ENCODE measurements at regions not wholly inside any gene's neighbourhood (a gene's known extent, or its start where the extent isn't known, plus 50 kb on each side); places are given as distances from the start of the nearest gene placed in this dataset.
"Not testable (repeated sequence)": the region's sequence is repeated elsewhere in the genome, so short reads cannot be mapped to it uniquely, and the experiment has no call there.

GRCh38 chr6:130724089-130724488 lies 103.1 kb upstream of the SMLR1 start:
- H3K27ac ChIP-seq (ENCODE audit: low read length), result no peak overlapping the region
- no peaks in the 10 kb centered on the region for H3K79me2 ChIP-seq (ENCODE audit: low read length)
- no peaks in the 10 kb centered on the region for H4K20me1 ChIP-seq (ENCODE audit: insufficient read depth, low read length)
- DNase-seq, result no peak
- no peaks in the 10 kb centered on the region for H3K4me1 ChIP-seq (ENCODE audit: low read length)
- H3K9me3 ChIP-seq (replicated peaks; ENCODE audit: insufficient read depth, low read length), result no peaks in the 10 kb centered on the region
- no peaks in the 10 kb centered on the region for H3K27me3 ChIP-seq (replicated peaks; ENCODE audit: insufficient read depth, low read length)
- H3K4me3 ChIP-seq (ENCODE audit: low read length), result no peak overlapping the region
- no peak overlapping the region for H3K9ac ChIP-seq (ENCODE audit: low read length)
- no peaks in the 10 kb centered on the region for H3K9me2 ChIP-seq (replicated peaks; ENCODE audit: insufficient read depth, low read length)
- H2AFZ ChIP-seq (ENCODE audit: low read length), result no peak overlapping the region
- no peaks in the 10 kb centered on the region for H3K36me3 ChIP-seq (replicated peaks; ENCODE audit: insufficient read depth, low read length)
- TF ChIP-seq EZH2phosphoT487 (IDR thresholded peaks at IDR 0.05; ENCODE audit: low read length), result no peak
- no peaks in the 10 kb centered on the region for H3F3A ChIP-seq (ENCODE audit: insufficient read depth, low read length)
- no peak overlapping the region for H3K4me2 ChIP-seq (ENCODE audit: low read depth, low read length)

- Histone ChIP-seq H3K4me2 (ENCODE audit: low read depth, low read length) (no peak overlapping the region), H3K27me3 (replicated peaks; ENCODE audit: insufficient read depth, low read length) (no peaks in the 10 kb centered on the region), H3K9me2 (replicated peaks; ENCODE audit: insufficient read depth, low read length) (no peaks in the 10 kb centered on the region), H4K20me1 (ENCODE audit: insufficient read depth, low read length) (no peaks in the 10 kb centered on the region), H3F3A (ENCODE audit: insufficient read depth, low read length) (no peaks in the 10 kb centered on the region), H3K36me3 (replicated peaks; ENCODE audit: insufficient read depth, low read length) (no peaks in the 10 kb centered on the region), H3K79me2 (ENCODE audit: low read length) (no peaks in the 10 kb centered on the region), H2AFZ (ENCODE audit: low read length) (no peak overlapping the region), H3K9ac (ENCODE audit: low read length) (no peak overlapping the region), H3K4me3 (ENCODE audit: low read length) (no peak overlapping the region), H3K9me3 (replicated peaks; ENCODE audit: insufficient read depth, low read length) (no peaks in the 10 kb centered on the region), H3K27ac (ENCODE audit: low read length) (no peak overlapping the region), H3K4me1 (ENCODE audit: low read length) (no peaks in the 10 kb centered on the region)
- DNase-seq, result no peak
- TF ChIP-seq, protein P1, sequence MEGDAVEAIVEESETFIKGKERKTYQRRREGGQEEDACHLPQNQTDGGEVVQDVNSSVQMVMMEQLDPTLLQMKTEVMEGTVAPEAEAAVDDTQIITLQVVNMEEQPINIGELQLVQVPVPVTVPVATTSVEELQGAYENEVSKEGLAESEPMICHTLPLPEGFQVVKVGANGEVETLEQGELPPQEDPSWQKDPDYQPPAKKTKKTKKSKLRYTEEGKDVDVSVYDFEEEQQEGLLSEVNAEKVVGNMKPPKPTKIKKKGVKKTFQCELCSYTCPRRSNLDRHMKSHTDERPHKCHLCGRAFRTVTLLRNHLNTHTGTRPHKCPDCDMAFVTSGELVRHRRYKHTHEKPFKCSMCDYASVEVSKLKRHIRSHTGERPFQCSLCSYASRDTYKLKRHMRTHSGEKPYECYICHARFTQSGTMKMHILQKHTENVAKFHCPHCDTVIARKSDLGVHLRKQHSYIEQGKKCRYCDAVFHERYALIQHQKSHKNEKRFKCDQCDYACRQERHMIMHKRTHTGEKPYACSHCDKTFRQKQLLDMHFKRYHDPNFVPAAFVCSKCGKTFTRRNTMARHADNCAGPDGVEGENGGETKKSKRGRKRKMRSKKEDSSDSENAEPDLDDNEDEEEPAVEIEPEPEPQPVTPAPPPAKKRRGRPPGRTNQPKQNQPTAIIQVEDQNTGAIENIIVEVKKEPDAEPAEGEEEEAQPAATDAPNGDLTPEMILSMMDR (IDR thresholded peaks at IDR 0.05; ENCODE audit: low read length), result no peak
- TF ChIP-seq EZH2phosphoT487 (IDR thresholded peaks at IDR 0.05; ENCODE audit: low read length) (no peak), EZH2 (optimal IDR thresholded peaks at IDR 0.05; ENCODE audit: low read depth, low read length) (no peak)
These were observed 101.7 kb upstream of the SMLR1 start for GRCh38 chr6:130725551-130725950.

GRCh38 chr6:130728064-130728463 lies 99.1 kb upstream of the SMLR1 start:
- not testable (repeated sequence) for H3K27me3 ChIP-seq (replicated peaks; ENCODE audit: insufficient read depth, low read length); H3K36me3 ChIP-seq (replicated peaks; ENCODE audit: insufficient read depth, low read length); H3K79me2 ChIP-seq (ENCODE audit: low read length); H3K4me1 ChIP-seq (ENCODE audit: low read length); H3F3A ChIP-seq (ENCODE audit: insufficient read depth, low read length); H3K27ac ChIP-seq (ENCODE audit: low read length); H2AFZ ChIP-seq (ENCODE audit: low read length); H3K4me3 ChIP-seq (ENCODE audit: low read length); H4K20me1 ChIP-seq (ENCODE audit: insufficient read depth, low read length); DNase-seq; H3K4me2 ChIP-seq (ENCODE audit: low read depth, low read length); H3K9ac ChIP-seq (ENCODE audit: low read length); H3K9me2 ChIP-seq (replicated peaks; ENCODE audit: insufficient read depth, low read length); H3K9me3 ChIP-seq (replicated peaks; ENCODE audit: insufficient read depth, low read length)

DNA sequence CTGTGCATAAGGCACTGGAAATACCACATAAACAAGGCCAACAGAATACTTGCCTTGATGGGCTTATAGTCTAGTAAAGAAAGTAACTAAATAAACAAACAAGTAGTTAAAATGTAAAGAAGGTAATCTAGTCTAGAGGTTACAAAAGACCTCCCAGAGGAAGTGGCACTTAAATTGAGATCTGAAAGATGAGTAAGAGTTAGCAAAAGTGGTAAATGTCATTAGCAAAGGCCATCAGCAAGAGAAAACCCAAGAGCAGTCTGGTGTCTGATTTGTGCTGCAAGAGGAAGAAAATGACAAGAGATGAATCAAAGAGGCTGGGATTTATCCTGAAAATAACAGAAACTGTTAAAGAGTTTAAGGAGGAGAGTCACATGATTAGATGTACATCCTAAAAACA lies 96.6 kb upstream of the SMLR1 start:
- no peak overlapping the region for H3K4me2 ChIP-seq (ENCODE audit: low read depth, low read length)
- H3F3A ChIP-seq (ENCODE audit: insufficient read depth, low read length), result no peaks in the 10 kb centered on the region
- DNase-seq, result no peak
- H3K9ac ChIP-seq (ENCODE audit: low read length), result no peak overlapping the region
- H4K20me1 ChIP-seq (ENCODE audit: insufficient read depth, low read length), result no peaks in the 10 kb centered on the region
- no peak overlapping the region for H3K27ac ChIP-seq (ENCODE audit: low read length)
- H3K9me3 ChIP-seq (replicated peaks; ENCODE audit: insufficient read depth, low read length), result no peaks in the 10 kb centered on the region
- no peak overlapping the region for H3K4me3 ChIP-seq (ENCODE audit: low read length)
- TF ChIP-seq, protein P1 (IDR thresholded peaks at IDR 0.05; ENCODE audit: low read length), result no peak
- TF ChIP-seq EZH2phosphoT487 (IDR thresholded peaks at IDR 0.05; ENCODE audit: low read length) (no peak), EZH2 (optimal IDR thresholded peaks at IDR 0.05; ENCODE audit: low read depth, low read length) (no peak)
- H3K79me2 ChIP-seq (ENCODE audit: low read length), result no peaks in the 10 kb centered on the region
- H3K27me3 ChIP-seq (replicated peaks; ENCODE audit: insufficient read depth, low read length), result no peaks in the 10 kb centered on the region
- H2AFZ ChIP-seq (ENCODE audit: low read length), result no peak overlapping the region
- H3K9me2 ChIP-seq (replicated peaks; ENCODE audit: insufficient read depth, low read length), result no peaks in the 10 kb centered on the region
- no peaks in the 10 kb centered on the region for H3K4me1 ChIP-seq (ENCODE audit: low read length)
- no peaks in the 10 kb centered on the region for H3K36me3 ChIP-seq (replicated peaks; ENCODE audit: insufficient read depth, low read length)

All from MM.1S (cell line).